CD4-positive, alpha-beta T cell (primary cell): ENCODE measurements at regions not wholly inside any gene's neighbourhood (a gene's known extent, or its start where the extent isn't known, plus 50 kb on each side); places are given as distances from the start of the nearest gene placed in this dataset.
A peak's percentile ranks its signal among the peaks of the same experiment; 100 is the strongest.

Experiments used
- ATAC-seq: fragments of 200-7000 bp; cut with Tn5 transposase; one replicate; pipeline ENCODE4 v1.10.0; 2022; ENCODE audit warnings: mild to moderate bottlenecking; ENCODE audit not compliant: poor library complexity
- CTCF ChIA-PET: fragments of 350-600 bp; sonication (Branson Sonifier 250); formaldehyde crosslinking; loops from one replicate; lab custom pipeline; 2021; ENCODE audit warnings: antibody characterized with exemption, inconsistent platforms; lab: Charles Lee
- POLR2A ChIA-PET: fragments of 350-600 bp; sonication (Branson Sonifier 250); formaldehyde crosslinking; loops from one replicate; lab custom pipeline; 2021; ENCODE audit warnings: antibody characterized with exemption, inconsistent platforms; lab: Charles Lee
- DNase-seq, 14 experiments: peaks; one replicate each; pipeline ENCODE4 v3.0.0-alpha.2; 2013 to 2020; ENCODE audit warnings: mixed read lengths in 2 of 14
- H3K27ac ChIP-seq, 2 donors: one replicate each; pipeline versions ENCODE4 v1.5.1 to v1.7.0; 2013; ENCODE audit warnings: low read length in 2 of 2, low read depth in 1 of 2, mild to moderate bottlenecking in 1 of 2
- H3K27me3 ChIP-seq, 2 experiments: 1 replicate in 1 of 2; 2 replicates in 1 of 2; pipeline versions ENCODE4 v1.6.1 to v1.7.0; 2013; ENCODE audit warnings: low read length in 2 of 2, control low read depth in 1 of 2, mild to moderate bottlenecking in 1 of 2, moderate library complexity in 1 of 2; ENCODE audit not compliant: insufficient read depth in 2 of 2, control insufficient read depth in 1 of 2
- H3K36me3 ChIP-seq: one replicate; pipeline ENCODE4 v1.6.1; 2013; ENCODE audit warnings: low read length, control low read depth; ENCODE audit not compliant: insufficient read depth
- H3K4me1 ChIP-seq: one replicate; pipeline ENCODE4 v1.6.1; 2013; ENCODE audit warnings: low read length, control low read depth; ENCODE audit not compliant: insufficient read depth
- H3K4me3 ChIP-seq: one replicate; pipeline ENCODE4 v1.5.1; 2013; ENCODE audit warnings: mild to moderate bottlenecking, low read length, moderate library complexity
- H3K9me3 ChIP-seq, 2 experiments: 1 replicate in 1 of 2; 2 replicates in 1 of 2; pipeline versions ENCODE4 v1.6.1 to v1.7.0; 2013; ENCODE audit warnings: low read length in 2 of 2, mild to moderate bottlenecking in 2 of 2, control low read depth in 1 of 2, moderate library complexity in 1 of 2; ENCODE audit not compliant: control insufficient read depth in 1 of 2, insufficient read depth in 1 of 2
- H3K27ac Mint-ChIP-seq: one replicate; pipeline ENCODE4 v1.8.0; 2020; ENCODE audit warnings: mixed read lengths
- H3K27me3 Mint-ChIP-seq: one replicate; pipeline ENCODE4 v1.8.0; 2021; ENCODE audit warnings: mixed read lengths
- H3K36me3 Mint-ChIP-seq: one replicate; pipeline ENCODE4 v1.8.0; 2021; ENCODE audit warnings: low read depth, mixed read lengths
- H3K4me1 Mint-ChIP-seq: one replicate; pipeline ENCODE4 v1.8.0; 2021; ENCODE audit warnings: low read depth, mixed read lengths
- H3K4me3 Mint-ChIP-seq: one replicate; pipeline ENCODE4 v1.8.0; 2020; ENCODE audit warnings: mild to moderate bottlenecking, mixed read lengths
- H3K9me3 Mint-ChIP-seq: one replicate; pipeline ENCODE4 v1.8.0; 2020; ENCODE audit warnings: mixed read lengths
- intact Hi-C, 2 experiments: fragments of 100-400 bp; cut with DNase I in 1 of 2; cut with micrococcal nuclease in 1 of 2; formaldehyde crosslinking; loops; one replicate each; pipeline versions ENCODE4 v1.15.1 to v1.9.0; 2023 to 2025; cut with DNase I, micrococcal nuclease
- TF ChIP-seq, protein P1 (sequence below): fragments of 200-600 bp; IDR thresholded peaks from one replicate; pipeline ENCODE4 v1.8.0; 2022; ENCODE audit warnings: antibody characterized with exemption, mild to moderate bottlenecking

DNA sequence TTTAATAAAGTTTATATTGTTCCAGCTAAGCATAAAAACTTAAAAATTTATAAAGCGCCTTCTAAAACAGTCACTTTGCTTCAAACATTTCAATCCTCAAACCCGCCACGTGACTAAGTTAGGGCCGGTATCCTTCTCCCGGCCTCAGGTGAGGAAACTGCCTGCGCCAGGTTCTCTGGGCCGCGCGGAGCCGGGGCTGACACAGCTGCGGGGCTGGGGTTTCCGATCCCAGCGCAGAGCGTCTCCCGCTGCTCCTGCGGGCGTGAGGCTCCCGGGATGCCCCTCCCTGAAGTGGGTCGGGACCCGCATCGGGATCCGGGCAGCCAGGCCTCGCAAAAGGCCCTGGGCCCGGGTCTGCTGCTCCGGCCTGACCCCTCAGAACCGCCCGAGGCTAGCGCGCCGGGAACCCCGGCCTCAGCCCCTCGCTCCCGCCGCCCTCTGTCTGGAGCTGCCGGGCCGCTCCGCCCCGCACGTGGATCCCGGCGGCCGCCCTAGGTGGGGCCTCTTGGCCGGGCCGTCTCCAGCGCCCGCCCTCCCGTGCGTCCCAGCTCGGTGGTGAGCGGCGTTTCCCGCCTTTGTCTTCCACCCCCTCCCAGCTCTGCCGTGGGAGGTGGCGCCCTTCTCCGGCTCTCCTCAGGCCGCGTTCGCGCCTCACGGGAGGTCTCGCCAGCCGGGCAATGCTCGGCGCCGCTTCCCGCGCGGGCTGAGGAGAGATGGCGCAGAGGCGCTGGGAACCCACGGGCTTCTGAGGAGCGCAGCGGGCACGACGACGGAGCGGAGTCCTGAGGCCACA lies 267.9 kb downstream of the DLL1 start:
- intact Hi-C loops = no loop called here
- peaks cover 35% of the 10 kb centered on the region for H3K27me3 Mint-ChIP-seq
- no peaks in the 10 kb centered on the region for H3K4me1 ChIP-seq
- H3K27ac Mint-ChIP-seq = no peak overlapping the region
- no peaks in the 10 kb centered on the region for H3K36me3 Mint-ChIP-seq
- peaks cover 0 to 6% of the 10 kb centered on the region in 2 experiments for H3K27me3 ChIP-seq
- DNase-seq (peak in 1 of 14 experiments; percentile 16), ATAC-seq (no peak)
- no peaks in the 10 kb centered on the region for H3K36me3 ChIP-seq
- no peaks in the 10 kb centered on the region for H3K9me3 Mint-ChIP-seq
- no peak overlapping the region for H3K4me3 Mint-ChIP-seq
- no peaks in the 10 kb centered on the region for H3K4me1 Mint-ChIP-seq
- H3K9me3 ChIP-seq = no peaks in the 10 kb centered on the region
- ChIA-PET CTCF (no interaction called here), POLR2A (no interaction called here)
- peak overlapping the region; percentile 44 for H3K4me3 ChIP-seq
- H3K27ac ChIP-seq = no peak overlapping the region
- TF ChIP-seq, protein P1, sequence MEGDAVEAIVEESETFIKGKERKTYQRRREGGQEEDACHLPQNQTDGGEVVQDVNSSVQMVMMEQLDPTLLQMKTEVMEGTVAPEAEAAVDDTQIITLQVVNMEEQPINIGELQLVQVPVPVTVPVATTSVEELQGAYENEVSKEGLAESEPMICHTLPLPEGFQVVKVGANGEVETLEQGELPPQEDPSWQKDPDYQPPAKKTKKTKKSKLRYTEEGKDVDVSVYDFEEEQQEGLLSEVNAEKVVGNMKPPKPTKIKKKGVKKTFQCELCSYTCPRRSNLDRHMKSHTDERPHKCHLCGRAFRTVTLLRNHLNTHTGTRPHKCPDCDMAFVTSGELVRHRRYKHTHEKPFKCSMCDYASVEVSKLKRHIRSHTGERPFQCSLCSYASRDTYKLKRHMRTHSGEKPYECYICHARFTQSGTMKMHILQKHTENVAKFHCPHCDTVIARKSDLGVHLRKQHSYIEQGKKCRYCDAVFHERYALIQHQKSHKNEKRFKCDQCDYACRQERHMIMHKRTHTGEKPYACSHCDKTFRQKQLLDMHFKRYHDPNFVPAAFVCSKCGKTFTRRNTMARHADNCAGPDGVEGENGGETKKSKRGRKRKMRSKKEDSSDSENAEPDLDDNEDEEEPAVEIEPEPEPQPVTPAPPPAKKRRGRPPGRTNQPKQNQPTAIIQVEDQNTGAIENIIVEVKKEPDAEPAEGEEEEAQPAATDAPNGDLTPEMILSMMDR = no peak

DNA sequence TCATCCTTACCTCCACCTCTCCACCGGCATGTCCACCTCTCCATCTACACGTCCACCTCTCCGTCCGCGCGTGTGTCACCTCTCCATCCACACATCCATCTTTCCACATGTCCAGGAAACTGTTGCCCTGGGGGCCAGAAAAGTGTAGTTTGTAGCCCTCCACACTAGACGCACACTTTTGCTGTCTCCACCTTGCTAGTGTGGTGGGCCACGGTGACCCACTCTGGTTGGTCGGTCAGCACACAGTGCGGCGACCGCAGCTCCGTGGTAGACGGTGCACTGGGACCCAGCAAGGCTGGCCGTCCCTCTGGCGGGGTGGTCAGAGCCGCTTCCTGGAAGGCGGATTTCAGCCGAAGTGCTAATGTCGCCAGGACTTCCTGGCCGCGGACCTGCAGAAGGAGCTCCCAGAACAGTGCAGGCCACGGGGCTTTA lies 268.6 kb downstream of the DLL1 start:
- intact Hi-C loops = no loop called here
- Mint-ChIP-seq H3K4me3 (no peak overlapping the region), H3K4me1 (no peaks in the 10 kb centered on the region), H3K36me3 (no peaks in the 10 kb centered on the region), H3K27me3 (peaks cover 35% of the 10 kb centered on the region), H3K9me3 (no peaks in the 10 kb centered on the region), H3K27ac (no peak overlapping the region)
- no peak overlapping the region for H3K4me3 ChIP-seq
- H3K27ac ChIP-seq = no peak overlapping the region
- H3K4me1 ChIP-seq = no peaks in the 10 kb centered on the region
- no peak for DNase-seq
- no peak for ATAC-seq
- peaks cover 0 to 6% of the 10 kb centered on the region in 2 experiments for H3K27me3 ChIP-seq
- H3K36me3 ChIP-seq = no peaks in the 10 kb centered on the region
- ChIA-PET CTCF (no interaction called here), POLR2A (no interaction called here)
- H3K9me3 ChIP-seq = no peaks in the 10 kb centered on the region
- TF ChIP-seq, protein P1 = no peak

DNA sequence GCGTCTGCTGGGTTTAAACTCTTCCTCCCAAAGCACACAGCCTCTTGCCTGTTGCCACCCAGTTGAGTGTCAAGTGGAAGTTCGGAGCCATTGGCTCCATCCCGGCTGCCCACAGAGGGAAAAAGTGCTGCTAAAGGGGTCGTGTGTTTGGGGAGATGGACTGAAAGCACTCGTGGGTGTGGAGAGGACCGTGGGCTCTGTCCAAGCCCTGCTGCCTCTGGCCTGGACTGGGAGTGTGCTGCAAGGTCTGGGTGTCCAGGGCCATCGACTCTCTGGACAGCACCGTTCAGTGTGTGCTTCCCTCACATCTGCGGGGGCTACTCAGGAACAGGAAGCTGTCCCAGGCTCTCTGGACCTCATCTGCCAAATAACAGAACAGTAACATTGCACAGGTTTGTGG lies 269.3 kb downstream of the DLL1 start:
- TF ChIP-seq, protein P1 = no peak
- Histone ChIP-seq H3K27ac (no peak overlapping the region), H3K9me3 (no peaks in the 10 kb centered on the region), H3K4me3 (no peak overlapping the region), H3K36me3 (no peaks in the 10 kb centered on the region), H3K27me3 (peaks cover 0 to 8% of the 10 kb centered on the region in 2 experiments), H3K4me1 (no peaks in the 10 kb centered on the region)
- POLR2A ChIA-PET = no interaction called here
- intact Hi-C loops = no loop called here
- CTCF ChIA-PET = no interaction called here
- no peaks in the 10 kb centered on the region for H3K4me1 Mint-ChIP-seq
- H3K27ac Mint-ChIP-seq = no peak overlapping the region
- no peaks in the 10 kb centered on the region for H3K9me3 Mint-ChIP-seq
- ATAC-seq (no peak), DNase-seq (no peak)
- H3K4me3 Mint-ChIP-seq = no peak overlapping the region
- no peaks in the 10 kb centered on the region for H3K36me3 Mint-ChIP-seq
- peaks cover 40% of the 10 kb centered on the region for H3K27me3 Mint-ChIP-seq
